SK-N-SH (cell line): ENCODE measurements at regions not wholly inside any gene's neighbourhood (a gene's known extent, or its start where the extent isn't known, plus 50 kb on each side); places are given as distances from the start of the nearest gene placed in this dataset.

Source experiments
- CTCF ChIA-PET: fragments of 300-600, 350-600 bp; formaldehyde crosslinking; extraction: SDS; loops from one replicate; lab custom pipeline; 2021; lab: Yijun Ruan, JAX
- POLR2A ChIA-PET: fragments of 350-600 bp; sonication (Branson Sonifier 250); formaldehyde crosslinking; extraction: SDS; loops from one replicate; lab custom pipeline; 2020; ENCODE audit warnings: antibody characterized with exemption, inconsistent platforms; lab: Yijun Ruan, JAX
- DNase-seq: peaks from one replicate; pipeline ENCODE4 v3.0.0; 2012
- H2AFZ ChIP-seq: fragments of 200-600 bp; sonication (generic); 2 replicates; pipeline ENCODE4 v1.8.1; 2016; ENCODE audit warnings: antibody characterized with exemption, mild to moderate bottlenecking, low read depth
- H3F3A ChIP-seq: fragments of 200-600 bp; sonication (generic); replicated peaks from 2 replicates; pipeline ENCODE3; 2016; ENCODE audit warnings: antibody characterized with exemption, mild to moderate bottlenecking; ENCODE audit not compliant: insufficient read depth
- H3K27ac ChIP-seq, 2 experiments: fragments of 200-500 bp in 1 of 2; fragments of 200-600 bp in 1 of 2; sonication (Bioruptor generic) in 1 of 2; sonication (generic), shearing (Covaris generic) in 1 of 2; 2 replicates each; pipeline versions ENCODE4 v1.5.1 to v1.6.1; 2014 to 2016; ENCODE audit warnings: low read depth in 2 of 2, inconsistent platforms in 1 of 2, low read length in 1 of 2, mild to moderate bottlenecking in 1 of 2, mixed read lengths in 1 of 2
- H3K27me3 ChIP-seq: fragments of 200-600 bp; sonication (generic), shearing (Covaris generic); 2 replicates; pipeline ENCODE4 v1.6.1; 2016; ENCODE audit warnings: mixed run types; ENCODE audit not compliant: insufficient read depth
- H3K36me3 ChIP-seq, 2 experiments: fragments of 200-500 bp in 1 of 2; fragments of 200-600 bp in 1 of 2; sonication (Bioruptor generic) in 1 of 2; sonication (generic) in 1 of 2; replicated peaks in 1 of 2; 2 replicates each; pipeline versions ENCODE3 to v1.5.1; 2014 to 2016; ENCODE audit warnings: low read length in 1 of 2, mild to moderate bottlenecking in 1 of 2; ENCODE audit not compliant: insufficient read depth in 2 of 2, control insufficient read depth in 1 of 2
- H3K4me1 ChIP-seq, 2 experiments: fragments of 200-500 bp in 1 of 2; fragments of 200-600 bp in 1 of 2; sonication (Bioruptor generic) in 1 of 2; sonication (generic), shearing (Covaris generic) in 1 of 2; 2 replicates each; pipeline versions ENCODE4 v1.5.1 to v1.6.1; 2014 to 2016; ENCODE audit warnings: low read depth in 1 of 2, low read length in 1 of 2, mixed run types in 1 of 2; ENCODE audit not compliant: insufficient read depth in 2 of 2, control insufficient read depth in 1 of 2
- H3K4me2 ChIP-seq: fragments of 200-600 bp; sonication (generic), shearing (Covaris generic); 2 replicates; pipeline ENCODE4 v1.6.1; 2017; ENCODE audit warnings: mixed run types
- H3K4me3 ChIP-seq, 2 experiments: fragments of 200-500 bp in 1 of 2; fragments of 200-600 bp in 1 of 2; sonication (Bioruptor generic) in 1 of 2; sonication (generic), shearing (Covaris generic) in 1 of 2; 2 replicates each; pipeline versions ENCODE4 v1.5.1 to v1.8.1; 2014 to 2016; ENCODE audit warnings: low read depth in 2 of 2, inconsistent platforms in 1 of 2, low read length in 1 of 2, mild to moderate bottlenecking in 1 of 2, mixed read lengths in 1 of 2, moderate library complexity in 1 of 2
- H3K79me2 ChIP-seq: fragments of 200-600 bp; sonication (generic); 2 replicates; pipeline ENCODE4 v1.8.1; 2017; ENCODE audit warnings: mild to moderate bottlenecking; ENCODE audit not compliant: insufficient read depth
- H3K9ac ChIP-seq: fragments of 200-600 bp; sonication (generic); 2 replicates; pipeline ENCODE4 v1.6.1; 2017; ENCODE audit warnings: mixed run types
- H3K9me2 ChIP-seq: fragments of 200-600 bp; sonication (generic); 2 replicates; pipeline ENCODE4 v1.6.1; 2017; ENCODE audit warnings: mixed run types
- H3K9me3 ChIP-seq: fragments of 200-600 bp; sonication (generic); 2 replicates; pipeline ENCODE4 v1.6.1; 2017; ENCODE audit warnings: mixed run types, mild to moderate bottlenecking, moderate library complexity
- H4K20me1 ChIP-seq: fragments of 200-600 bp; sonication (generic); 2 replicates; pipeline ENCODE4 v1.6.1; 2017; ENCODE audit warnings: mild to moderate bottlenecking, mixed run types; ENCODE audit not compliant: insufficient read depth
- ELF1 ChIP-seq: IDR thresholded peaks from 2 replicates; pipeline ENCODE4 v1.4.0; 2012
- EP300 ChIP-seq, 2 experiments: IDR thresholded peaks; 2 replicates each; pipeline versions ENCODE4 v1.4.0 to v1.6.1; 2012; ENCODE audit warnings: borderline replicate concordance in 1 of 2, low read depth in 1 of 2, low read length in 1 of 2
- EZH2phosphoT487 ChIP-seq: fragments of 200-600 bp; sonication (generic); IDR thresholded peaks from 2 replicates; pipeline ENCODE4 v1.6.1; 2017; ENCODE audit warnings: low read depth, mixed run types, mild to moderate bottlenecking, antibody characterized with exemption, moderate library complexity, borderline replicate concordance
- FOSL2 ChIP-seq: IDR thresholded peaks from 2 replicates; pipeline ENCODE4 v1.4.0; 2012; ENCODE audit warnings: low read depth, mild to moderate bottlenecking, moderate library complexity, borderline replicate concordance
- FOXJ3 ChIP-seq: sonication (generic); formaldehyde crosslinking; IDR thresholded peaks from 2 replicates; pipeline ENCODE4 v1.5.1; 2020; ENCODE audit warnings: mild to moderate bottlenecking, missing genetic modification reagents
- FOXM1 ChIP-seq: IDR thresholded peaks from 2 replicates; pipeline ENCODE4 v1.4.0; 2012; ENCODE audit warnings: low read depth, mild to moderate bottlenecking
- GABPA ChIP-seq: IDR thresholded peaks from 2 replicates; pipeline ENCODE4 v1.4.0; 2012; ENCODE audit warnings: low read depth, mild to moderate bottlenecking
- JUND ChIP-seq: IDR thresholded peaks from 2 replicates; pipeline ENCODE4 v1.4.0; 2012
- MXI1 ChIP-seq: IDR thresholded peaks from 2 replicates; pipeline ENCODE4 v1.6.1; 2012; ENCODE audit warnings: mild to moderate bottlenecking, low read depth, low read length, improper control_type of control experiment
- RAD21 ChIP-seq: IDR thresholded peaks from 2 replicates; pipeline ENCODE4 v1.6.1; 2012; ENCODE audit warnings: mild to moderate bottlenecking, low read length
- RXRA ChIP-seq: IDR thresholded peaks from 2 replicates; pipeline ENCODE4 v1.4.0; 2012; ENCODE audit warnings: low read depth, mild to moderate bottlenecking, borderline replicate concordance
- SIN3A ChIP-seq: IDR thresholded peaks from 2 replicates; pipeline ENCODE4 v1.6.1; 2012; ENCODE audit warnings: low read depth, mild to moderate bottlenecking, low read length, moderate library complexity, borderline replicate concordance
- TAF1 ChIP-seq: IDR thresholded peaks from 2 replicates; pipeline ENCODE4 v1.6.1; 2012; ENCODE audit warnings: low read depth, mild to moderate bottlenecking, low read length, moderate library complexity, borderline replicate concordance
- TCF12 ChIP-seq: IDR thresholded peaks from 2 replicates; pipeline ENCODE4 v1.4.0; 2012
- TEAD4 ChIP-seq: IDR thresholded peaks from 2 replicates; pipeline ENCODE4 v1.4.0; 2012; ENCODE audit warnings: mild to moderate bottlenecking, borderline replicate concordance; ENCODE audit not compliant: insufficient read depth
- TF ChIP-seq, protein P1 (sequence below): IDR thresholded peaks from 2 replicates; pipeline ENCODE4 v1.6.1; 2012; ENCODE audit warnings: mild to moderate bottlenecking, low read depth, low read length, moderate library complexity
- TF ChIP-seq, protein P2 (sequence below): IDR thresholded peaks from 2 replicates; pipeline ENCODE4 v1.4.0; 2012; ENCODE audit warnings: low read depth, borderline replicate concordance
- TF ChIP-seq, protein P3 (sequence below): fragments of 200-600 bp; sonication (generic); IDR thresholded peaks from 2 replicates; pipeline ENCODE4 v1.6.1; 2017; ENCODE audit warnings: antibody characterized with exemption, mild to moderate bottlenecking, moderate library complexity

DNA sequence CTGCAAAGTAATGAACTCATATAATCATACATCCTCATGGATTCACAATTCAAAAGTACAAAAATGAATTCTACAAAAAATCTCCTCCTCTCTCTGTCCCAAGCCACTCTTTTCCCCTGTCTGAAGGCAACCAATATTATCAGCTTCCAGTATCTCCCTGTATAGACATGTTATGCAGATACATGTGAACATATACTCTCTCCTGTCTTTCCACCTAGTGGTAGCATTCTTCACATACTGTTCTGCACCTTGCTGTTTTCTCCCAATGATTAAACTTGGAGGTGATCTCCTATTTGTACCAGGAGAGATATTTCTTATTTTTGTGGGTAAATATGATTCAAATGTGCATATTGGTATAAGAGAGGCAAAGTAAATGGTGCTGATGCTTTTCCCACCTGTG, 416.4 kb downstream of the EPM2A start:
- no peaks in the 10 kb centered on the region for H3K4me1 ChIP-seq
- H3F3A ChIP-seq: no peaks in the 10 kb centered on the region
- H3K9me2 ChIP-seq: 0 out of 2 replicates have a peak, but pooled peaks cover 2% of the 10 kb centered on the region
- H3K36me3 ChIP-seq: no peaks in the 10 kb centered on the region
- no peak for TF ChIP-seq EZH2phosphoT487
- TF ChIP-seq TAF1: no peak
- TF ChIP-seq RXRA: no peak
- no peak for TF ChIP-seq TEAD4
- TF ChIP-seq FOXJ3 (CRISPR knock-in tag): no peak
- no peak for TF ChIP-seq SIN3A
- TF ChIP-seq RAD21: no peak
- no peak for TF ChIP-seq FOXM1
- no peak for TF ChIP-seq JUND
- TF ChIP-seq TCF12: no peak
- no peak for TF ChIP-seq ELF1
- TF ChIP-seq, protein P1, sequence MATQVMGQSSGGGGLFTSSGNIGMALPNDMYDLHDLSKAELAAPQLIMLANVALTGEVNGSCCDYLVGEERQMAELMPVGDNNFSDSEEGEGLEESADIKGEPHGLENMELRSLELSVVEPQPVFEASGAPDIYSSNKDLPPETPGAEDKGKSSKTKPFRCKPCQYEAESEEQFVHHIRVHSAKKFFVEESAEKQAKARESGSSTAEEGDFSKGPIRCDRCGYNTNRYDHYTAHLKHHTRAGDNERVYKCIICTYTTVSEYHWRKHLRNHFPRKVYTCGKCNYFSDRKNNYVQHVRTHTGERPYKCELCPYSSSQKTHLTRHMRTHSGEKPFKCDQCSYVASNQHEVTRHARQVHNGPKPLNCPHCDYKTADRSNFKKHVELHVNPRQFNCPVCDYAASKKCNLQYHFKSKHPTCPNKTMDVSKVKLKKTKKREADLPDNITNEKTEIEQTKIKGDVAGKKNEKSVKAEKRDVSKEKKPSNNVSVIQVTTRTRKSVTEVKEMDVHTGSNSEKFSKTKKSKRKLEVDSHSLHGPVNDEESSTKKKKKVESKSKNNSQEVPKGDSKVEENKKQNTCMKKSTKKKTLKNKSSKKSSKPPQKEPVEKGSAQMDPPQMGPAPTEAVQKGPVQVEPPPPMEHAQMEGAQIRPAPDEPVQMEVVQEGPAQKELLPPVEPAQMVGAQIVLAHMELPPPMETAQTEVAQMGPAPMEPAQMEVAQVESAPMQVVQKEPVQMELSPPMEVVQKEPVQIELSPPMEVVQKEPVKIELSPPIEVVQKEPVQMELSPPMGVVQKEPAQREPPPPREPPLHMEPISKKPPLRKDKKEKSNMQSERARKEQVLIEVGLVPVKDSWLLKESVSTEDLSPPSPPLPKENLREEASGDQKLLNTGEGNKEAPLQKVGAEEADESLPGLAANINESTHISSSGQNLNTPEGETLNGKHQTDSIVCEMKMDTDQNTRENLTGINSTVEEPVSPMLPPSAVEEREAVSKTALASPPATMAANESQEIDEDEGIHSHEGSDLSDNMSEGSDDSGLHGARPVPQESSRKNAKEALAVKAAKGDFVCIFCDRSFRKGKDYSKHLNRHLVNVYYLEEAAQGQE: no peak
- no peak for TF ChIP-seq MXI1
- TF ChIP-seq GABPA: no peak
- no peak for TF ChIP-seq EP300 (IDR thresholded peaks at IDR 0.05; ENCODE audit: borderline replicate concordance in 1 of 2, low read depth in 1 of 2, low read length in 1 of 2)
- TF ChIP-seq, protein P2, sequence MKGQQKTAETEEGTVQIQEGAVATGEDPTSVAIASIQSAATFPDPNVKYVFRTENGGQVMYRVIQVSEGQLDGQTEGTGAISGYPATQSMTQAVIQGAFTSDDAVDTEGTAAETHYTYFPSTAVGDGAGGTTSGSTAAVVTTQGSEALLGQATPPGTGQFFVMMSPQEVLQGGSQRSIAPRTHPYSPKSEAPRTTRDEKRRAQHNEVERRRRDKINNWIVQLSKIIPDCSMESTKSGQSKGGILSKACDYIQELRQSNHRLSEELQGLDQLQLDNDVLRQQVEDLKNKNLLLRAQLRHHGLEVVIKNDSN: no peak
- no peak for TF ChIP-seq FOSL2
- TF ChIP-seq, protein P3, sequence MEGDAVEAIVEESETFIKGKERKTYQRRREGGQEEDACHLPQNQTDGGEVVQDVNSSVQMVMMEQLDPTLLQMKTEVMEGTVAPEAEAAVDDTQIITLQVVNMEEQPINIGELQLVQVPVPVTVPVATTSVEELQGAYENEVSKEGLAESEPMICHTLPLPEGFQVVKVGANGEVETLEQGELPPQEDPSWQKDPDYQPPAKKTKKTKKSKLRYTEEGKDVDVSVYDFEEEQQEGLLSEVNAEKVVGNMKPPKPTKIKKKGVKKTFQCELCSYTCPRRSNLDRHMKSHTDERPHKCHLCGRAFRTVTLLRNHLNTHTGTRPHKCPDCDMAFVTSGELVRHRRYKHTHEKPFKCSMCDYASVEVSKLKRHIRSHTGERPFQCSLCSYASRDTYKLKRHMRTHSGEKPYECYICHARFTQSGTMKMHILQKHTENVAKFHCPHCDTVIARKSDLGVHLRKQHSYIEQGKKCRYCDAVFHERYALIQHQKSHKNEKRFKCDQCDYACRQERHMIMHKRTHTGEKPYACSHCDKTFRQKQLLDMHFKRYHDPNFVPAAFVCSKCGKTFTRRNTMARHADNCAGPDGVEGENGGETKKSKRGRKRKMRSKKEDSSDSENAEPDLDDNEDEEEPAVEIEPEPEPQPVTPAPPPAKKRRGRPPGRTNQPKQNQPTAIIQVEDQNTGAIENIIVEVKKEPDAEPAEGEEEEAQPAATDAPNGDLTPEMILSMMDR: no peak
- TF ChIP-seq, all 33 proteins: peak for 0
- H4K20me1 ChIP-seq: no peaks in the 10 kb centered on the region
- H3K4me2 ChIP-seq: no peak overlapping the region
- H3K9ac ChIP-seq: no peak overlapping the region
- H2AFZ ChIP-seq: no peak overlapping the region
- ChIA-PET POLR2A (no interaction called here), CTCF (interaction anchor here (1.1 kb wide), 1 partner anchor 738 kb away, joined by 3 read pairs; no protein-coding TSS in a partner anchor)
- DNase-seq: no peak
- H3K27ac ChIP-seq: no peak overlapping the region
- no peak overlapping the region for H3K4me3 ChIP-seq
- no peaks in the 10 kb centered on the region for H3K79me2 ChIP-seq
- no peaks in the 10 kb centered on the region for H3K27me3 ChIP-seq
- no peaks in the 10 kb centered on the region for H3K9me3 ChIP-seq
